ENCODE measurements at regions not wholly inside any gene's neighbourhood (a gene's known extent, or its start where the extent isn't known, plus 50 kb on each side); places are given as distances from the start of the nearest gene placed in this dataset.

GRCh38 chr1:5686925-5687706 lies 305.1 kb downstream of the NPHP4 start:
- Histone ChIP-seq H4K20me1 (ENCODE audit: control insufficient read depth, insufficient read depth, low read length, poor library complexity, severe bottlenecking) (no peaks in the 10 kb centered on the region), H3K4me3 (ENCODE audit: control extremely low read depth in 1 of 5, extremely low read depth in 1 of 5, insufficient read depth in 1 of 5, low read depth in 2 of 5, low read length in 4 of 5) (no peak overlapping the region), H3K9ac (ENCODE audit: low read length) (no peak overlapping the region), H3K27me3 (replicated peaks in 1 of 4; ENCODE audit: control extremely low read depth in 1 of 4, control insufficient read depth in 3 of 4, insufficient read depth in 4 of 4, low read length in 3 of 4) (no peaks in the 10 kb centered on the region), H3K27ac (ENCODE audit: low read length in 2 of 2) (no peak overlapping the region), H3K79me2 (ENCODE audit: control insufficient read depth, insufficient read depth, low read length) (no peaks in the 10 kb centered on the region), H3K4me1 (ENCODE audit: control insufficient read depth in 2 of 2, insufficient read depth in 2 of 2, low read length in 2 of 2) (no peaks in the 10 kb centered on the region), H3K4me2 (replicated peaks; ENCODE audit: low read depth, low read length, poor library complexity, severe bottlenecking) (no peak overlapping the region), H3K36me3 (replicated peaks in 1 of 2; ENCODE audit: control extremely low read depth in 1 of 2, control insufficient read depth in 1 of 2, extremely low read depth in 1 of 2, insufficient read depth in 2 of 2, low read length in 1 of 2) (no peaks in the 10 kb centered on the region), H2AFZ (ENCODE audit: insufficient read depth, low read depth, low read length, poor library complexity, severe bottlenecking) (no peak overlapping the region), H3K9me3 (ENCODE audit: control extremely low read depth in 1 of 3, control insufficient read depth in 2 of 3, insufficient read depth in 1 of 3, low read length in 2 of 3) (no peaks in the 10 kb centered on the region)
- H3K4me3 Mint-ChIP-seq = no peak overlapping the region
- no peak overlapping the region for H3K27ac Mint-ChIP-seq
- no peaks in the 10 kb centered on the region for H3K9me3 Mint-ChIP-seq (ENCODE audit: insufficient read depth)
- intact Hi-C loops (cut with micrococcal nuclease) = no loop called here
- ChIA-PET CTCF (no interaction called here), POLR2A (no interaction called here)
- no peak for ATAC-seq (ENCODE audit: low read depth)
- H3K27me3 Mint-ChIP-seq = peaks cover 21% of the 10 kb centered on the region
- no peak for TF ChIP-seq CTCF (IDR thresholded peaks at IDR 0.05)
- no peak for TF ChIP-seq EZH2 (IDR thresholded peaks at IDR 0.05; ENCODE audit: borderline replicate concordance, insufficient read depth, low read depth, low read length, poor library complexity, severe bottlenecking)
- no peaks in the 10 kb centered on the region for H3K4me1 Mint-ChIP-seq
- WGBS (ENCODE audit: insufficient coverage) = 85% methylated on average over 7 of the region's 12 CpGs
- no peak for DNase-seq

GRCh38 chr1:5686195-5686594 lies 306.0 kb downstream of the NPHP4 start:
- H3K36me3 ChIP-seq (replicated peaks in 1 of 2; ENCODE audit: control extremely low read depth in 1 of 2, control insufficient read depth in 1 of 2, extremely low read depth in 1 of 2, insufficient read depth in 2 of 2, low read length in 1 of 2) = no peaks in the 10 kb centered on the region
- no peaks in the 10 kb centered on the region for H3K79me2 ChIP-seq (ENCODE audit: control insufficient read depth, insufficient read depth, low read length)
- Mint-ChIP-seq H3K27ac (no peak overlapping the region), H3K4me3 (no peak overlapping the region), H3K4me1 (no peaks in the 10 kb centered on the region), H3K9me3 (ENCODE audit: insufficient read depth) (no peaks in the 10 kb centered on the region), H3K27me3 (peaks cover 12% of the 10 kb centered on the region)
- H3K9ac ChIP-seq (ENCODE audit: low read length) = no peak overlapping the region
- POLR2A ChIA-PET = no interaction called here
- no peaks in the 10 kb centered on the region for H3K27me3 ChIP-seq (replicated peaks in 1 of 4; ENCODE audit: control extremely low read depth in 1 of 4, control insufficient read depth in 3 of 4, insufficient read depth in 4 of 4, low read length in 3 of 4)
- H3K4me3 ChIP-seq (ENCODE audit: control extremely low read depth in 1 of 5, extremely low read depth in 1 of 5, insufficient read depth in 1 of 5, low read depth in 2 of 5, low read length in 4 of 5) = no peak overlapping the region
- intact Hi-C loops (cut with micrococcal nuclease) = no loop called here
- no peaks in the 10 kb centered on the region for H3K4me1 ChIP-seq (ENCODE audit: control insufficient read depth in 2 of 2, insufficient read depth in 2 of 2, low read length in 2 of 2)
- no peak overlapping the region for H3K4me2 ChIP-seq (replicated peaks; ENCODE audit: low read depth, low read length, poor library complexity, severe bottlenecking)
- ATAC-seq (ENCODE audit: low read depth) (no peak), DNase-seq (no peak)
- no peaks in the 10 kb centered on the region for H3K9me3 ChIP-seq (ENCODE audit: control extremely low read depth in 1 of 3, control insufficient read depth in 2 of 3, insufficient read depth in 1 of 3, low read length in 2 of 3)
- TF ChIP-seq EZH2 (IDR thresholded peaks at IDR 0.05; ENCODE audit: borderline replicate concordance, insufficient read depth, low read depth, low read length, poor library complexity, severe bottlenecking) = no peak
- TF ChIP-seq CTCF (IDR thresholded peaks at IDR 0.05) = no peak
- CTCF ChIA-PET = no interaction called here
- H3K27ac ChIP-seq (ENCODE audit: low read length in 2 of 2) = no peak overlapping the region
- 100% methylated on average over 1 of the region's 1 CpG for WGBS (ENCODE audit: insufficient coverage)
- H2AFZ ChIP-seq (ENCODE audit: insufficient read depth, low read depth, low read length, poor library complexity, severe bottlenecking) = no peak overlapping the region
- H4K20me1 ChIP-seq (ENCODE audit: control insufficient read depth, insufficient read depth, low read length, poor library complexity, severe bottlenecking) = no peaks in the 10 kb centered on the region
